OCI-LY3 (cell line): ENCODE measurements at regions not wholly inside any gene's neighbourhood (a gene's known extent, or its start where the extent isn't known, plus 50 kb on each side); places are given as distances from the start of the nearest gene placed in this dataset.
A peak's percentile ranks its signal among the peaks of the same experiment; 100 is the strongest.

Experiments used
- H2AFZ ChIP-seq: fragments of 200-600, 300-600 bp; shearing (Covaris generic); 2 replicates; pipeline ENCODE4 v1.6.0; 2014; ENCODE audit warnings: antibody characterized with exemption, low read depth, low read length
- H3K27ac ChIP-seq: fragments of 200-600, 300-600 bp; sonication (generic); 2 replicates; pipeline ENCODE4 v1.5.1; 2014; ENCODE audit warnings: mild to moderate bottlenecking, low read length, moderate library complexity, mixed read lengths
- H3K27me3 ChIP-seq: fragments of 200-600, 300-600 bp; sonication (generic); 2 replicates; pipeline ENCODE4 v1.6.1; 2014; ENCODE audit warnings: low read depth, low read length, mixed read lengths
- H3K36me3 ChIP-seq: fragments of 200-600, 300-600 bp; sonication (generic); replicated peaks from 2 replicates; pipeline ENCODE3; 2014; ENCODE audit warnings: low read depth, low read length, mixed read lengths
- H3K4me1 ChIP-seq: fragments of 300-600, 200-600 bp; sonication (generic); 2 replicates; pipeline ENCODE4 v1.6.1; 2014; ENCODE audit warnings: low read length, mixed read lengths
- H3K4me2 ChIP-seq: fragments of 200-600, 300-600 bp; sonication (generic); 2 replicates; pipeline ENCODE4 v1.6.1; 2014; ENCODE audit warnings: low read length, mixed read lengths
- H3K4me3 ChIP-seq: fragments of 300-600, 200-600 bp; sonication (generic); 2 replicates; pipeline ENCODE4 v1.5.1; 2014; ENCODE audit warnings: antibody characterized with exemption, mild to moderate bottlenecking, low read length, moderate library complexity
- H3K79me2 ChIP-seq: fragments of 300-600, 200-600 bp; shearing (Covaris generic); 2 replicates; pipeline ENCODE4 v1.6.1; 2014; ENCODE audit warnings: mild to moderate bottlenecking, low read length, mixed read lengths
- H3K9ac ChIP-seq: fragments of 300-600, 200-600 bp; shearing (Covaris generic); 2 replicates; pipeline ENCODE4 v1.6.0; 2014; ENCODE audit warnings: mild to moderate bottlenecking, low read length, moderate library complexity
- H3K9me3 ChIP-seq: fragments of 200-600, 300-600 bp; shearing (Covaris generic); 2 replicates; pipeline ENCODE4 v1.6.1; 2014; ENCODE audit warnings: low read length, mixed read lengths; ENCODE audit not compliant: insufficient read depth
- H4K20me1 ChIP-seq: fragments of 200-600, 300-600 bp; sonication (generic); 2 replicates; pipeline ENCODE4 v1.6.1; 2016; ENCODE audit warnings: low read length, mixed read lengths; ENCODE audit not compliant: insufficient read depth
- CTCF ChIP-seq: fragments of 200-600, 300-600 bp; sonication (generic); IDR thresholded peaks from 2 replicates; pipeline ENCODE4 v1.5.1; 2014; ENCODE audit warnings: antibody characterized with exemption, low read length, low read depth
- EZH2phosphoT487 ChIP-seq: fragments of 200-600 bp; shearing (Covaris generic); IDR thresholded peaks from 2 replicates; pipeline ENCODE4 v1.6.1; 2018; ENCODE audit warnings: antibody characterized with exemption, mixed run types, low read depth

DNA sequence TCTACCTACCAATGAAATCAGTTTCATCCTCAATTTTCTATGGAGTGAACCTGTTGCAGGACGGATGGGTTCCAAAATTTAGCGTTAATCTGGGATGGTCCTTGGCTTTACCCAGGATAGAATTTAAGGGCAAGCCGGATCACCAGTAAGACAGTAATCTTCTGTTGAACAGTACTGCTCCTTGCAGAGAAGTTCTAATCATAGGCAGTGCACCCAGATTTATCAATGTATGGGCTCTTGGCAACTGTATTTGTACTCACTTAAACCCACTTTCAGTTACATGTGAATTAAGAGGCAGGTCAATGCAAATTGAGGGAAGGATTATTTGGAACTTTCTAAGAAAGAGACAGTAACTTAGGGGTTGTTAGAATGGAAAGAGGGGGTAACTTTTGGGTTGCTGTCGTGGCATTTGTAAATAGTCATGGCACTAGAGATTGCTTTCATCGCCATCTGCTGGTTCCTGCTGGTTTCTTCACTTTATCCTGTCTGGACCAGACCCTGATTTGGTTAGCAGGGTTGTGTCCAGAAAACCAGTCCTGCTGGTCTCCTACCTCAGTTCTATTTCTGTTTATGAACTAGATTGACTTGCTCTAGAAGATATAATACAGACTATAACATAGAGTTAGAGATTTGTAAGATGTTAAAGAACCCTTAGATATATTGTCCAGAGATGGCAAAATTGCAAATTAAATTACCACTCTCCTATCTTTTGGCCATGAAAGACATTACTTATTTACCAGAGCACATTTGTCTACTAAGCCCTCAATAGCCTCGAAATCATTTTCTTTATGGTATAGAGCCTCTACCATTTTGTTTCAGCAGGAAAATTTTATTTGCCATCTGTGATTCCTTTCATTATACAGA, 646.3 kb downstream of the UTRN start:
- H3K9ac ChIP-seq = no peak overlapping the region
- H3K4me2 ChIP-seq = no peak overlapping the region
- H3K79me2 ChIP-seq = no peaks in the 10 kb centered on the region
- no peak overlapping the region for H3K27ac ChIP-seq
- H3K27me3 ChIP-seq = no peaks in the 10 kb centered on the region
- H4K20me1 ChIP-seq = no peaks in the 10 kb centered on the region
- H3K36me3 ChIP-seq = no peaks in the 10 kb centered on the region
- H3K4me1 ChIP-seq = no peaks in the 10 kb centered on the region
- TF ChIP-seq CTCF (peak; percentile 51), EZH2phosphoT487 (no peak)
- no peaks in the 10 kb centered on the region for H3K9me3 ChIP-seq
- no peak overlapping the region for H2AFZ ChIP-seq
- H3K4me3 ChIP-seq = no peak overlapping the region

GRCh38 chr6:144932621-144933020, 647.5 kb downstream of the UTRN start:
- Histone ChIP-seq H3K4me3 (no peak overlapping the region), H3K9me3 (no peaks in the 10 kb centered on the region), H3K9ac (no peak overlapping the region), H3K79me2 (no peaks in the 10 kb centered on the region), H3K4me1 (no peaks in the 10 kb centered on the region), H3K36me3 (no peaks in the 10 kb centered on the region), H2AFZ (no peak overlapping the region), H4K20me1 (no peaks in the 10 kb centered on the region), H3K27me3 (no peaks in the 10 kb centered on the region), H3K27ac (no peak overlapping the region), H3K4me2 (no peak overlapping the region)
- TF ChIP-seq EZH2phosphoT487 = no peak
- no peak for TF ChIP-seq CTCF

- TF ChIP-seq CTCF (no peak), EZH2phosphoT487 (no peak)
- Histone ChIP-seq H3K27ac (no peak overlapping the region), H3K27me3 (no peaks in the 10 kb centered on the region), H2AFZ (no peak overlapping the region), H3K9ac (no peak overlapping the region), H3K4me1 (no peaks in the 10 kb centered on the region), H3K79me2 (no peaks in the 10 kb centered on the region), H3K4me3 (no peak overlapping the region), H3K36me3 (no peaks in the 10 kb centered on the region), H3K4me2 (no peak overlapping the region), H3K9me3 (no peaks in the 10 kb centered on the region), H4K20me1 (no peaks in the 10 kb centered on the region)
Observed at GRCh38 chr6:144935181-144935580, 650.0 kb downstream of the UTRN start.

DNA sequence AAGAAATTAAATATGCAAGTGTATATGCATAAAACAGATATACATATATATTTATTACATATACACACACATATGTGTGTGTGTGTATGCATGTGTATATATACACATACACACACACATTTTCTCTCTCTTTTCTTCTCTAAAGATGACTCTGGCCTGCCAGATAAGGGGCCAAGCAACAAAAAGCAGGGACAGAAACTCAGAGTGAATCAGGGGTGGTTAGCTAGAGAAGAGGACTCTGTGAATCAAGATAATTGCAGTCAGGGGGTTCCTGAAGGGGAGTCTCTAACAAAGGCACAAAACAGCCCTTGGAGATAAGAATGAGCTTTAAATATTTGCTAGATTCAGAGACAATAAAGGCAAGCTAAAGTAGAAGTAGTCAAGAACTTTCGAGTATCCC, 650.5 kb downstream of the UTRN start:
- Histone ChIP-seq H3K9ac (no peak overlapping the region), H3K27me3 (no peaks in the 10 kb centered on the region), H3K36me3 (no peaks in the 10 kb centered on the region), H3K9me3 (no peaks in the 10 kb centered on the region), H4K20me1 (no peaks in the 10 kb centered on the region), H3K4me2 (no peak overlapping the region), H3K4me1 (no peaks in the 10 kb centered on the region), H2AFZ (no peak overlapping the region), H3K4me3 (no peak overlapping the region), H3K79me2 (no peaks in the 10 kb centered on the region), H3K27ac (no peak overlapping the region)
- TF ChIP-seq EZH2phosphoT487 = no peak
- TF ChIP-seq CTCF = no peak
